Sigmoid colon (tissue), 4 donors: ENCODE measurements at regions not wholly inside any gene's neighbourhood (a gene's known extent, or its start where the extent isn't known, plus 50 kb on each side); places are given as distances from the start of the nearest gene placed in this dataset.

Experiments used
- POLR2A ChIP-seq, 2 donors: fragments of 450-650 bp; IDR thresholded peaks; one replicate each; pipeline ENCODE4 v1.6.1; 2016; ENCODE audit warnings: antibody characterized with exemption in 2 of 2, mild to moderate bottlenecking in 2 of 2, moderate library complexity in 2 of 2
- POLR2AphosphoS5 ChIP-seq, 4 donors: sonication (generic); formaldehyde crosslinking; IDR thresholded peaks; one replicate each; pipeline ENCODE4 v1.6.1; 2017; ENCODE audit warnings: antibody characterized with exemption in 4 of 4
- TF ChIP-seq, protein P1 (sequence below), 4 experiments: fragments of 450-650 bp in 3 of 4; fragments of 200-600 bp in 1 of 4; IDR thresholded peaks; one replicate each; pipeline ENCODE4 v1.5.1; 2016 to 2019; ENCODE audit warnings: antibody characterized with exemption in 4 of 4, mild to moderate bottlenecking in 3 of 4, moderate library complexity in 2 of 4

DNA sequence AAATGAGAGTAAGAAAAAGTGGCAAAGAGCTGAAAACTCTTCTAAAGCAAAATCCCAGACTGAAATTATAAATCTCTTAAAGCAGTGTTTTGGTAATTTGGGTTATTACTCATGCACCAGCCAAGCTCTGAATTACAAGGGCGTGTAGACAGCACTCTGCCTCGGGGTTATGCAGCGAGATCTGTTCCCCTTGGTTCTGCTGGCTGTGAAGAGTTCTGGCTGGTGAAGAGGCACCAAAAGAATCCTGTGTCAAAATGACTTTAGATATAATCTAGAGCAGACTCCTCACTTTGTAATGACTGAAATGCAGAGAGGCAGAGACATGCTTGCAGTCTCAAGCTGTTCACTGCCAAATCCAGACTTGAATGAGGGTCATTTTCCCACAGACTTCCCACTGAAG, 461.8 kb upstream of the CXADR start:
- TF ChIP-seq, protein P1, sequence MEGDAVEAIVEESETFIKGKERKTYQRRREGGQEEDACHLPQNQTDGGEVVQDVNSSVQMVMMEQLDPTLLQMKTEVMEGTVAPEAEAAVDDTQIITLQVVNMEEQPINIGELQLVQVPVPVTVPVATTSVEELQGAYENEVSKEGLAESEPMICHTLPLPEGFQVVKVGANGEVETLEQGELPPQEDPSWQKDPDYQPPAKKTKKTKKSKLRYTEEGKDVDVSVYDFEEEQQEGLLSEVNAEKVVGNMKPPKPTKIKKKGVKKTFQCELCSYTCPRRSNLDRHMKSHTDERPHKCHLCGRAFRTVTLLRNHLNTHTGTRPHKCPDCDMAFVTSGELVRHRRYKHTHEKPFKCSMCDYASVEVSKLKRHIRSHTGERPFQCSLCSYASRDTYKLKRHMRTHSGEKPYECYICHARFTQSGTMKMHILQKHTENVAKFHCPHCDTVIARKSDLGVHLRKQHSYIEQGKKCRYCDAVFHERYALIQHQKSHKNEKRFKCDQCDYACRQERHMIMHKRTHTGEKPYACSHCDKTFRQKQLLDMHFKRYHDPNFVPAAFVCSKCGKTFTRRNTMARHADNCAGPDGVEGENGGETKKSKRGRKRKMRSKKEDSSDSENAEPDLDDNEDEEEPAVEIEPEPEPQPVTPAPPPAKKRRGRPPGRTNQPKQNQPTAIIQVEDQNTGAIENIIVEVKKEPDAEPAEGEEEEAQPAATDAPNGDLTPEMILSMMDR (IDR thresholded peaks at IDR 0.05): no peak
- TF ChIP-seq POLR2A (IDR thresholded peaks at IDR 0.05) (no peak), POLR2AphosphoS5 (IDR thresholded peaks at IDR 0.05) (no peak)
